Stimulated activated CD4-positive, alpha-beta T cell treated with anti-CD3 and anti-CD28 coated beads, Interleukin-4, amount 100 ng/mL, for 4 hours (primary cell): ENCODE measurements at regions not wholly inside any gene's neighbourhood (a gene's known extent, or its start where the extent isn't known, plus 50 kb on each side); places are given as distances from the start of the nearest gene placed in this dataset.

Source experiments
- DNase-seq, 2 experiments: peaks; one replicate each; pipeline ENCODE4 v3.0.0-alpha.2; 2020

GRCh38 chr2:215683295-215683694, 247.4 kb upstream of the FN1 start:
- DNase-seq: no peak

GRCh38 chr2:215681799-215682596, 246.1 kb upstream of the FN1 start:
- no peak for DNase-seq

DNA sequence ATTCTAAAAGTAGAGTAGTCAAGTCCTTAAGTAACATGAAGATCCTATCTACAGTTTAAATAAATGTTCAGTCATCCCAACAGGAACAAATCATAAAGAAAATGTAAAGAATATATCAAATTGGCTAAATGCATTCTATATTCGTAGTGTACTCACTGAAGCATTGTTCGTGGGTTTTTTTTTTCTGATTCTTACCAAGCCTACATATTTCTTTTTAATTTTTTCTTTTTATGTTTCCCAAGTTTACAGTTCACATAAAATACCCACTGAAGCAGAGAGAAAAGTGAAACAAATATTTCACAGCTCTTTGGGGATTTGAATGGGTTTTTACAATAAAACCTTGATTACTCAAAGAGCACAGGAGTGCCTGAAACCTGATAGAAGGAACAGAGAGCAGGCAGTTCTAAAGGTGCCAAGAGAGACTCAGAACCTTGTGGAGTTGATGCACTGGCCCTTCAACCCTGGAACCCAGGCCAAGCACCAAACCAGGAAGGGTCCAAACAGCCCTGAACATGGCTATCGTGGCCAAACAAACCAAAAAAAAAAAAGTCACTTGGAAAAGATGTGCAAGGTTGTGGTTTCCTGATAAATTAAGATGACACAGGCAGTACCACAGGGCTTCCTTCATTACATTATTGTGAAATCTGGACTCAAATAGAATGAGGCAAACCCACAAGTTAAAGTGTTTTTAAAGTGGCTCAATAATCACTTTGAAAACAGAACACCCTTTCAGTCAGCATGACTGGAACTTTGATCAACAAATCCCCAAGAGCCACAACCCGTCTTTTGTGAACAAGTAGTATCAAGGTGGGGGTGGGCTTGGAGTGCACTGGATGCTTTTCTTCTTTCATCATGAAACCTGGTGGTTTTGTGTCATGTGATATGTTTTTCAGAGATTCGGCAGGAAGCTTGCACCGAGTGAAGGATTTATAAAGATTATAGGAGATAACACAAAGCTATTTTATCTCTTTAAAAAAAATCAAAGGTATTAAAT, 245.0 kb upstream of the FN1 start:
- DNase-seq: peak in 1 of 2 experiments; percentile 4

- DNase-seq: no peak
Measured at GRCh38 chr2:215678094-215678493, 242.2 kb upstream of the FN1 start.

- DNase-seq: no peak
Measured at GRCh38 chr2:215677481-215677880, 241.6 kb upstream of the FN1 start.

- no peak for DNase-seq
Measured at GRCh38 chr2:215672406-215672805, 236.5 kb upstream of the FN1 start.

DNA sequence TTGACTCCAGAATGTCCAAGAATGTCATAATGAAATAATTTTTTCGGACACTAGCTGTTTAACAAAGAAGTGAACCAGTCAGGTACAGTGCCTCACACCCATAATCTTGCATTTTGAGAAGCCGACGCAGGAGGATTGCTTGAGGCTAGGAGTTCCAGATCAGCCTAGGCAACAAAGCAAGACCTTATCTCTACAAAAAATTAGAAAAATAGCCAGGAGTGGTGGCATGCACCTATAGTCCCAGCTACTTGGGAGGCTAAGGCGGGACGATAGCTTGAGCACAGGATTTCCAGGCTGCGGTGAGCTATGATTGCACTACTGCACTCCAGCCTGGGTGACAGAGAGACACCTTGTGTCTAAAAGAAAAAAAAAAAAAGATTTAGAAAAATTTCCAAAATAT, 235.8 kb upstream of the FN1 start:
- DNase-seq: no peak

- DNase-seq: no peak
Measured at GRCh38 chr2:215671244-215671643, 235.4 kb upstream of the FN1 start.

- no peak for DNase-seq
Measured at GRCh38 chr2:215670396-215670795, 234.5 kb upstream of the FN1 start.

- no peak for DNase-seq
Measured at GRCh38 chr2:215668378-215668775, 232.5 kb upstream of the FN1 start.

- no peak for DNase-seq
Measured at GRCh38 chr2:215667585-215668377, 231.9 kb upstream of the FN1 start.

GRCh38 chr2:215664847-215665525, 229.1 kb upstream of the FN1 start:
- DNase-seq: no peak

DNA sequence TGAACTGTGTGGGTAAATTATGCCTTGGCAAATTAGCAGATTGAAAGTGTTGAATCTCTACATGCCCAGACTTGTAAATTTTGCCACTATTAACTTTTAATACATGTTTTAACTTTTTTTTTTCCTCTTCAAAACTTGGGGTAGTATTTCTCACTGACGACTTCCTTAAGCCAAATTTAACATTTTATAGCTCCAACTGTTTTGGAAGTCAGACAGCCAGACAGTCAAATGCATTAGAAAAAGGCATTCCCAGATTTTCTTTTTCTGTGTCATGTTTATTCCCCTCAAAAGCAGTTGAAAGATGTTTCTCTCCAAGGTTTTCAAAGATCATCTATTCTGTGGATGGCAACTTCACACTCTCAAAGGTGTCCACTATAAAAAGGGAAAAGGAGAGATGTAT, 226.8 kb upstream of the FN1 start:
- DNase-seq: no peak

DNA sequence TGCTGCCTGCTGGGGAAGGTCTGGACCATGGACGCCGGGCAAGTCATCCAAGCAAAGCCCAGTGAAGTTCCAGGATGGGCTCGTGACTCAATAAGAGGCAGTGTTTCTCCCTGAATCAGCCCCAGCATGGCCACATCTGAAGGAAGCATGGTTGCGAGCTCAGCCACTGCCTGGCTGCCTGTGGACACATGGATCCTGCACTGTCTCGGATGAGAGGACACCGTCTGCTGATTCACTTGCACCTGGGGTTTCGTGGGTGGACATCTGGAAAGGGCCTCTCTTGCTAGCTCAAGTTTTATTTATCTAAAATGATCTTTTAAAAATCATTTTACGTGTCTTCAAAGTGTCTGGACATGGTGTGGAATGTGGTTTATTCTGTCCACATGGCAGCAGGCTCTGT, 224.8 kb upstream of the FN1 start:
- DNase-seq: no peak

- no peak for DNase-seq
Measured at GRCh38 chr2:215659650-215660049, 223.8 kb upstream of the FN1 start.

DNA sequence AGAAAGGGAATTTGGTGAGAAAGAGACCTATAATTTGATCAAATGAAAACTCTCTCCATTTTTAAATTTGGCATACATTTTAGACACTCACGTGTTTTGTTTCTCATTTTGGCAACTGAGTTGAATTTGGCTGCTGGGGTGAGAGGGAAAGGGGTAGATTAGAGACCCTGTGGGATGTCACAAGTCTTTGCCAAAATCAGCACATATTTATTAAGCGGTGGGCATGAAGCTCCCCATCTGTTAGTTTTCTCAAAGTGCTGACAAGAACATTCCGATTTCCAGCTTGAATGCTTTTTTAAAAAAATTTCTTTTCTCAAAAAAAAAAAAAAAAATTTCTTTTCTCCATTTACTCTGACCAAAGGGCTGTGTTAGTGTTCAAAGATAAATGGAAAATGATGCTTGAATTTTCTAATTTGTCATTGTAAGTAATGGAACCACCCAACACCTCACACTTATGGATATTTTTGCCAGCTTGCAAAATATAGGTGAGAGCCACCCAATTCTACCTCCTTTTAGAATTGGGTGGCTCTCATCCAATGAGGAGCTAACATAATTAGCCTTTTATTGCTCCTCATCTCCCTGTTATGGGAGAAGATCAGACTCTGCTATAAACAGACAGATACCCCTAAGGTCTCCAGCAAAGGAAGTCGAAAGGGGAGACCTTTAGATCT, 222.9 kb upstream of the FN1 start:
- DNase-seq: no peak

DNA sequence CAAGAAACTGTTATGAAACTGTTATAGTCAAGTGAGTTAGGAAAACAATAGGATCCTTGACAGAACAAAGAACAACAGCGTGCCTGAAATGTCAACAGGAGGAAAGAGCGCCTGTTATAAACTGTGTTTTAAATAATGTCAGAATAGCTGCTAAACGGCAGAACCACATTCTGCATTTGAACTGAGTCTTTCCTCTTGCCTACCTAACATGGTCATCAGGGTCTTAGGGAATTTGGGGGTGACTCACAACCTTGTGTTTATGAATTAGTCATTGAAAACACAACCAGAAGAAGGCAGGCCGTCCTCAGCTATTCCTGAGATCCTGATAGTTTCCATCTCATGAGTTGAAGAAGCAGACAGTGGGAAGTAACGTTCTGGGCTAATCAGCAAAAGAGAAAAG, 222.0 kb upstream of the FN1 start:
- no peak for DNase-seq

DNA sequence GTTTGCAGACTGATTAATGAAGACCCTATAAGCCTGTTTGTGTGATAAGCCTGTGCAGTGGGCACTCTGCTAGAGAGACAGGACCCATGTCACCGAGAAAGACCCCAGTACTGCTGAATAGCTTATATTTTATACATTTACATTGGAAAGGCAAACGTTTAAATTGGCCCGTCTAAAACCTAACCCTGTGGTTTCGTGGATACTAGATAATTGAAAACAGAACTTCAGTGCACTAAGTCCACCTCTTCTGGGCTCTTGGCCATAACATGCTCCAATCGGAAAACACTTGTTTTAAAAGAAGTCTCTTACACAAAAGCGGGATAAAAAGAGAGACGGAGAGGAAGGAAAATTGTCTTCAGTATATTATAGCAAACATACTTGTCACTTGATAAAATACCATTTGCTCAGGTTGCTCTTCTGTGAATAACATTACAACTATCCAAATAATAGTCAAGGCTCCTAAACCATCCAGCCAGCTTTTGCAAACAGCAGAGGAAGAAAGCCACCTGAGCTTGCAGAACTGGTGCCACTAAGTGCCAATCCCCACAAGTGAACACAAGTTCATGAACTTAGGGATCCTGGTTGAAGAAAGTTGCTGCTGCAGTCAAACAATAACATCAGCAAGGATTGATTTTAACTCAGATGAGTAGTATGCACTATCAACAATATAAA, 218.4 kb upstream of the FN1 start:
- no peak for DNase-seq

- no peak for DNase-seq
Measured at GRCh38 chr2:215653344-215654030, 217.6 kb upstream of the FN1 start.

DNA sequence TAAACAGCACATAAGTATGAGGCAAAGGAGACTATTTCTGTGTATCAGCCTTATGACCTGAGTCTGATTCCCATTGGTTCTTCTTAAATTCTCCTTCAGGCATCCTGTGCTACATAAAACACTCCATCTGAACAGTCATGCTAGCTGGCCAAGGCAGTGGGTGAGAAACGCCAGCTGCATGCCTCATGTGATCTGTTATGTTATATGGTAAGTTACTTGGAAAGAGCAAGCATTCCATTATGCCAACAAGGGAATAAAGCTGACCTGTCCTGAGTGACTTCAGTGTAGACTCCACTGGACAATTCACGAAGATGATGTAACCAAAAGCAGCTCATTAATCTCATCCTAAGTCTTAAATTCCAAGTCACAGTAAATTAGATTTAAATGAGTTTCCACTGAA, 216.5 kb upstream of the FN1 start:
- DNase-seq: no peak

DNA sequence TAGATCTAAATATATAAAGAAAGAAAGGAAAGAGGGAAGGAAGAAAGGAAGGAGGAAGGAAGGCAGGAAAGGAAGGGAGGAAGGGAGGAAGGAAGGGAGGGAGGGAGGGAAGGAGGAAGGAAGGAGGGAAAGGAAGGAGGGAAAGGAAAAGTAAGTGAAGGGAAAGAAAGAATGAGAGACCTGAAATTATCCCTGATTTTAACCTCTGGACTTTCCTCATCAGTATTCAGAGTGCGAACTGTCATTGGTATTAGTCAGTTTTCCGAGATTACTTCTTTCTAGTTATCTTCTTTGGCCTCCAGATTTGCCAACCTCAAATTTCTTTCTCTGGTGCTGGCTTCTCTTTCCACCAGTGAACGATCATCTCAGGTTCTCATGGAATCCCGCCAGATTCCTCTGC, 215.5 kb upstream of the FN1 start:
- no peak for DNase-seq
